Small intestine (tissue), 7 donors: ENCODE measurements at regions not wholly inside any gene's neighbourhood (a gene's known extent, or its start where the extent isn't known, plus 50 kb on each side); places are given as distances from the start of the nearest gene placed in this dataset.
"Not testable (repeated sequence)": the region's sequence is repeated elsewhere in the genome, so short reads cannot be mapped to it uniquely, and the experiment has no call there.

Experiments used
- DNase-seq, 2 donors: peaks; one replicate each; pipeline versions ENCODE4 v3.0.0 to v3.0.0-alpha.2; 2013
- FAIRE-seq: peaks from 2 replicates; lab custom pipeline; 2012; peaks lifted over from hg19 to GRCh38; lab: Jason Lieb, UNC
- H3K27ac ChIP-seq, 3 donors: one replicate each; pipeline ENCODE4 v1.5.1; 2013; ENCODE audit warnings: low read length in 2 of 3, mild to moderate bottlenecking in 2 of 3, control low read depth in 1 of 3, inconsistent platforms in 1 of 3, low read depth in 1 of 3, moderate library complexity in 1 of 3
- H3K27me3 ChIP-seq, 3 donors: one replicate each; pipeline ENCODE4 v1.6.1; 2013; ENCODE audit warnings: low read length in 3 of 3, inconsistent platforms in 1 of 3; ENCODE audit not compliant: control insufficient read depth in 3 of 3, insufficient read depth in 3 of 3
- H3K36me3 ChIP-seq, 3 donors: one replicate each; pipeline ENCODE4 v1.6.1; 2013; ENCODE audit warnings: low read length in 3 of 3, inconsistent platforms in 1 of 3, low read depth in 1 of 3, mild to moderate bottlenecking in 1 of 3, moderate library complexity in 1 of 3; ENCODE audit not compliant: control insufficient read depth in 3 of 3, insufficient read depth in 2 of 3
- H3K4me1 ChIP-seq, 3 donors: one replicate each; pipeline ENCODE4 v1.6.1; 2013; ENCODE audit warnings: low read length in 2 of 3, inconsistent platforms in 1 of 3, low read depth in 1 of 3, mild to moderate bottlenecking in 1 of 3, moderate library complexity in 1 of 3; ENCODE audit not compliant: control insufficient read depth in 3 of 3, insufficient read depth in 2 of 3
- H3K4me3 ChIP-seq, 3 donors: one replicate each; pipeline ENCODE4 v1.5.1; 2013; ENCODE audit warnings: low read length in 3 of 3, control low read depth in 1 of 3, inconsistent platforms in 1 of 3, low read depth in 1 of 3, mild to moderate bottlenecking in 1 of 3, moderate library complexity in 1 of 3
- H3K9me3 ChIP-seq, 2 donors: one replicate each; pipeline ENCODE4 v1.6.1; 2013; ENCODE audit warnings: low read depth in 1 of 2, low read length in 1 of 2; ENCODE audit not compliant: control insufficient read depth in 2 of 2, insufficient read depth in 1 of 2
- WGBS, 3 donors: extraction: QIAGEN DNeasy Blood & Tissue Kit; methylation state at CpG; one replicate each; pipeline ENCODE4 v1.1.7; 2013; 5-methylcytosine and 5-hydroxymethylcytosine counted together
- donor health status: healthy with polysubstance abuse.
- donor health status: control.
- donor health status: control.
- donor health status: Bipolar disorder and iron deficiency.
- donor health status: healthy.

- Histone ChIP-seq H3K27ac (no peak overlapping the region), H3K9me3 (no peaks in the 10 kb centered on the region), H3K27me3 (no peaks in the 10 kb centered on the region), H3K4me1 (no peaks in the 10 kb centered on the region), H3K36me3 (no peaks in the 10 kb centered on the region), H3K4me3 (no peak overlapping the region)
- FAIRE-seq (no peak), DNase-seq (no peak)
- 71 to 77% (median 76%) methylated on average over 2 of the region's 2 CpGs for WGBS, 3 donors
These were observed 97.1 kb downstream of the PLPPR4 start for GRCh38 chr1:99361406-99361805.

GRCh38 chr1:99363531-99363930 is 99.2 kb downstream of the PLPPR4 start:
- no peak for DNase-seq
- Histone ChIP-seq H3K27me3 (no peaks in the 10 kb centered on the region), H3K27ac (no peak overlapping the region), H3K4me3 (no peak overlapping the region), H3K36me3 (no peaks in the 10 kb centered on the region), H3K4me1 (no peaks in the 10 kb centered on the region), H3K9me3 (no peaks in the 10 kb centered on the region)
- no peak for FAIRE-seq
- WGBS, 3 donors, result 69 to 80% (median 72%) methylated on average over 2 of the region's 2 CpGs

GRCh38 chr1:99365141-99365540 is 100.8 kb downstream of the PLPPR4 start:
- no peak for DNase-seq
- no peaks in the 10 kb centered on the region for H3K9me3 ChIP-seq
- no peak overlapping the region for H3K4me3 ChIP-seq
- H3K4me1 ChIP-seq, result no peaks in the 10 kb centered on the region
- H3K36me3 ChIP-seq, result no peaks in the 10 kb centered on the region
- FAIRE-seq, result no peak
- H3K27me3 ChIP-seq, result no peaks in the 10 kb centered on the region
- 58 to 68% (median 67%) methylated on average over 6 of the region's 6 CpGs for WGBS, 3 donors
- no peak overlapping the region for H3K27ac ChIP-seq

DNA sequence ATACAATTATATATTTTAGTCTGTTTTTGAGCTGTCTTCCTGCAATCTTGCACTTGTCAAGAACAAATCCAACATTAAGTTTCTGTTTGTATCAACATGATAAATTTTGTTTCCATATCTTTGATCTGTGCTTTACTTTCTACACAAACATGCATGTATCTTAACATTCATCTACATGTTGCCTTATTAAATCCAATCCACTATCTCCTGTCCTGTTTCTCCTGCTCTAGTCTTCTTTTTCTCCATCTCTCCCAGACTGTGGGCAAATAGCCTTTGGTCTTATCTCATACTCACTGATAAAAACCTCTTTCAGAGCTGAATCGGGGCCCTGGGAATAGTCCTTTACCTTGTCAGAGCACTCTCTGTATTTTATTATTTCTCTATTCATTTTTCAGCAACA is 101.3 kb downstream of the PLPPR4 start:
- 23 to 42% (median 34%) methylated on average over 1 of the region's 1 CpG for WGBS, 3 donors
- DNase-seq (no peak), FAIRE-seq (no peak)
- H3K36me3 ChIP-seq, result no peaks in the 10 kb centered on the region
- no peak overlapping the region for H3K27ac ChIP-seq
- H3K27me3 ChIP-seq, result no peaks in the 10 kb centered on the region
- H3K4me3 ChIP-seq, result no peak overlapping the region
- H3K4me1 ChIP-seq, result no peaks in the 10 kb centered on the region
- H3K9me3 ChIP-seq, result no peaks in the 10 kb centered on the region

- 11 to 16% (median 14%) methylated on average over 2 of the region's 2 CpGs for WGBS, 3 donors
- Histone ChIP-seq H3K4me1 (no peaks in the 10 kb centered on the region), H3K9me3 (no peaks in the 10 kb centered on the region), H3K36me3 (no peaks in the 10 kb centered on the region), H3K4me3 (no peak overlapping the region), H3K27me3 (no peaks in the 10 kb centered on the region), H3K27ac (no peak overlapping the region)
- no peak for FAIRE-seq
- no peak for DNase-seq
These were observed 104.9 kb downstream of the PLPPR4 start for GRCh38 chr1:99369154-99369553.

- 83 to 91% (median 88%) methylated on average over 1 of the region's 1 CpG for WGBS, 3 donors
- Histone ChIP-seq H3K27me3 (no peaks in the 10 kb centered on the region), H3K27ac (no peak overlapping the region), H3K4me1 (no peaks in the 10 kb centered on the region), H3K36me3 (no peaks in the 10 kb centered on the region), H3K9me3 (no peaks in the 10 kb centered on the region), H3K4me3 (no peak overlapping the region)
- FAIRE-seq (no peak), DNase-seq (no peak)
These were observed 106.2 kb downstream of the PLPPR4 start for GRCh38 chr1:99370476-99370875.

DNA sequence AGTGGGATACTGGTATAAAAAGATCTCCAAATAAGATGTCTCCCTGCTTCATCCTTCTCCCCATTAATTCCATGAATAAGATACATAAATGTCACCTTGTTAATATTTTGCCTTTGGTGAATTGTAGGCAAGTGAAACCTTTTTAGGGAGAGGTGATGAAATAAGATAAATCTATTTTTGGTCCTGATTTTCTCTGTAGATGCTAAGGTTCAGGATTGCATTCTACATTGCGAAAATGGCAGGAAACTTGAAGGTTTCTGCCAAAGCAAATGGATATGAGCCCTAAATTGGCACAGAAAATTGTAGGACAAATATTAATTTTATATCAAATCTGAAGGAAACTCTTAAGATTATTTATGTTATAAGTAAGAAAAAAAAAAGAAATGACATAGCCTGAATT is 107.1 kb downstream of the PLPPR4 start:
- DNase-seq (no peak), FAIRE-seq (no peak)
- no peak overlapping the region for H3K27ac ChIP-seq
- no peaks in the 10 kb centered on the region for H3K4me1 ChIP-seq
- H3K27me3 ChIP-seq, result no peaks in the 10 kb centered on the region
- H3K4me3 ChIP-seq, result no peak overlapping the region
- WGBS, 3 donors, result 56 to 62% (median 61%) methylated on average over 1 of the region's 1 CpG
- H3K36me3 ChIP-seq, result no peaks in the 10 kb centered on the region
- H3K9me3 ChIP-seq, result no peaks in the 10 kb centered on the region

DNA sequence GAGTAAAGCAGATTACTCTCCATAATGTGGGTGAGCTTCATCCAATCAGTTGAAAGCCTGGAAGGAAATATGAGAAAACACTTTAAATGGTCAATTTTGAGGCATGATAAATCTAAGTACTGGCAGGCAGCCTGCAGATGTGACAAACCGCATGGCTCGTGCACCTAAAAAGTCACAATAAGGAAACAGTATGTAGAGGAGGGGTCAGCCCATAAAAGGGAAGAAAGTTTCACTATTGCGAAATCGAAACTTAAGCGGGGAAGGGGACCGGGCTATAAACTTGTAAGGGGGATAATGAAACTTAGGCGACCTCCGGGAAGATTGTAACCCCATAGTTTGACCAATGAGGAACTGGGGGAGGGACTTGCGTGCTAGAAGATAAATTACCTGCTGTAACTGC is 109.8 kb downstream of the PLPPR4 start:
- Histone ChIP-seq H3K27me3 (no peaks in the 10 kb centered on the region), H3K36me3 (no peaks in the 10 kb centered on the region), H3K4me3 (no peak overlapping the region), H3K27ac (no peak overlapping the region), H3K9me3 (no peaks in the 10 kb centered on the region), H3K4me1 (no peaks in the 10 kb centered on the region)
- DNase-seq (no peak), FAIRE-seq (no peak)
- 74 to 83% (median 77%) methylated on average over 9 of the region's 9 CpGs for WGBS, 3 donors

- FAIRE-seq, H3K4me3 ChIP-seq, H3K27me3 ChIP-seq, H3K4me1 ChIP-seq, H3K27ac ChIP-seq, H3K36me3 ChIP-seq, H3K9me3 ChIP-seq, DNase-seq: not testable (repeated sequence)
These were observed 110.4 kb downstream of the PLPPR4 start for GRCh38 chr1:99374693-99375092.
